Hematopoietic multipotent progenitor cell treated with erythropoietin and hydrocortisone succinate and interleukin-3 and kit ligand, for 17 days (in vitro differentiated cells): ENCODE measurements at regions not wholly inside any gene's neighbourhood (a gene's known extent, or its start where the extent isn't known, plus 50 kb on each side); places are given as distances from the start of the nearest gene placed in this dataset.

Source experiments
- DNase-seq: peaks from one replicate; pipeline ENCODE4 v3.0.0-alpha.2; 2015; ENCODE audit warnings: low spot score

DNA sequence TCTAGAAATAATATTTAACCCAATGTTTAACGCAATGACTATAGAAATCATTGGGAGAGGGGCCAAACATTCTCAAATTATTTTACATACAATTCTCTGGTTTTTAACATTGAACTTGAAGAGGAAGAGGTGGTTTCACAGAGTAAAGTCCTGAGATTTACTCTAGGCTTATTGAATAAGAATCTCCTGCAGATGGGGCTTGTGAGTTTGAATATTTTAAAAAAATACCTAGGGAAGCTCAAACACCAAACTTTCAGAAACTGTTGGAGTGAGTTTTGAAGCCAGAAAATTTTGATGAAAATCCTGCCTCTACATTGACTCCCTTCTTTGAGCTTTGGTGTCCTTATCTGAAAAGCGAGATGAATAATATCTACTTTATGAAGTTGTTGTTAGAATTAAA lies 906.6 kb downstream of the TUSC7 start:
- no peak for DNase-seq

GRCh38 chr3:117617906-117618305 lies 908.3 kb downstream of the TUSC7 start:
- DNase-seq: no peak

GRCh38 chr3:117618462-117618861 lies 908.9 kb downstream of the TUSC7 start:
- DNase-seq: no peak

GRCh38 chr3:117619805-117620204 lies 910.2 kb downstream of the TUSC7 start:
- no peak for DNase-seq

GRCh38 chr3:117622171-117622841 lies 912.7 kb downstream of the TUSC7 start:
- no peak for DNase-seq

GRCh38 chr3:117624424-117624823 lies 914.8 kb downstream of the TUSC7 start:
- no peak for DNase-seq

DNA sequence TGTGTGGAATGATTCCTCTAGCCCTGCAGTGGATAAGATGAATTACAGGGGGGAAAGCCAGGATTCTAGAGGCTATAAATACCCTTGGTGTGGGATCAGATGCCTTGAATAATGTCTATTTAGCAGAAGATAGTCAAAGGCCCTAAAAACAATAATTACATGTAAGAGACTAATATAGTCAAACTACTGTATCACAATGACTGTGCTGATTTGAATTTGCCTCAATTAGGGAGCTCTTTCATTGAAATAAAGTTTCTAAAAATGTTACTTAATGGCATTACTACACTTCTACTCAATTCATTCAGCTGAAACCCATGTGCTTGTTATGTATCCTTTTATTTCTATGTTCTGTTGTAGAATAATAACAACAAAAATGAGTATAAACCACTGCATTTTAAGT lies 915.6 kb downstream of the TUSC7 start:
- DNase-seq: no peak

GRCh38 chr3:117626577-117626976 lies 917.0 kb downstream of the TUSC7 start:
- no peak for DNase-seq

- no peak for DNase-seq
Measured at GRCh38 chr3:117628823-117629291, 919.3 kb downstream of the TUSC7 start.

- no peak for DNase-seq
Measured at GRCh38 chr3:117629505-117629904, 919.9 kb downstream of the TUSC7 start.

DNA sequence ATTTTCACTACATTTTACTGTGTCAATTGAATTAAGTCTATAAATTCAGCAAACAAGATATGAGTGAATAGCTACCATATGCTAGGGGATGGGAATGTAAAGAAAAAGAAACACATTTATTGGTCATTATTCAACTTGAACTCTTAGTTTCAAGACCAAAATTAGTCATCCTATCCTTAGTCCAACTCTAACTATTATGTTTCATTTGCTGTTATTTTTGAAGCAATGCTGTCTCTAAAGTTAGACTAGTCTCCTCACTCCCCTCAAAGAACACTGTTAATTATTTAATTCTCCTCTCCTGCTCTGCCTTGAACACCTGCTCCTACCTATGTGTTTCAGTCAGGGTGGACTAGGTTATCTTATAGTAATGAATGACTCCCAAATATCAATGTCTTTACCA lies 920.9 kb downstream of the TUSC7 start:
- DNase-seq: no peak

- no peak for DNase-seq
Measured at GRCh38 chr3:117630885-117631284, 921.3 kb downstream of the TUSC7 start.

GRCh38 chr3:117631781-117632180 lies 922.2 kb downstream of the TUSC7 start:
- no peak for DNase-seq

DNA sequence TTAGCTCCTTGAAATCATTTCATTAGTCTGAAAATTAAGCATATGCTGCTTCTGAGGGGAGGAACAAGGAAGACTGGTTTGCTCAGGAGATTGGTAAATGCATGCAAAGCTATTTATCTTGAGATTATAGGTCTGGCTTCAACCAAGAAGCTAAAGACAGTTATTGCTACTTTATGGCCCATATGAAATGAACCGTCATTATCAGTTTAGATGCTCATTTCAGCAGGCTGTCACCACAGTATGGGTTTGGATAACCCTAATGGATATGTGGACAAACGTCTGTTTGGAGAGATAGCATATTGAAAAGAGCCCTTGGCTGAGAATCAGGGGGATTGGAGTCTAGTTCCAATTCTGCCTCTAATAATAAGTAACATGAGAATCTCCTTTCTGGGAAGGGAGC lies 922.6 kb downstream of the TUSC7 start:
- no peak for DNase-seq

GRCh38 chr3:117633207-117633606 lies 923.6 kb downstream of the TUSC7 start:
- no peak for DNase-seq

DNA sequence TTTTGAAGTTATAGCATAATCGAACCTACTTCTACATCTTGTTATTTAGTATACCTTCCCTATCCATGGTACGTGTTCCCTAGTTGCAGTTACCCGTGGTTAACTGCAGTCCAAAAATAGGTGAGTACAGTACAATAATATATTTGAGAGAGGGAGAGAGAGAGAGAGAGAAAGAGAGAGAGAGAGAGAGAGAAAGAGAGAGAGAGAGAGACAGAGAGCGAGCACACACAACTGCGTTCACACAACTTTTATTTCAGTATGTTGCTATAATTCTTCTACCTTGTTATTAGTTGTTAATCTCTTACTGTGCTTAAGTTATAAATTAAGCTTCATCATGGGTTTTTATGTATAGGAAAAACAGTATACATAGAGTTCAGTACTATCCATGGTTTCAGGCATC lies 928.1 kb downstream of the TUSC7 start:
- no peak for DNase-seq

- DNase-seq: no peak
Measured at GRCh38 chr3:117644203-117644602, 934.6 kb downstream of the TUSC7 start.

GRCh38 chr3:117645561-117646242 lies 936.1 kb downstream of the TUSC7 start:
- DNase-seq: no peak

DNA sequence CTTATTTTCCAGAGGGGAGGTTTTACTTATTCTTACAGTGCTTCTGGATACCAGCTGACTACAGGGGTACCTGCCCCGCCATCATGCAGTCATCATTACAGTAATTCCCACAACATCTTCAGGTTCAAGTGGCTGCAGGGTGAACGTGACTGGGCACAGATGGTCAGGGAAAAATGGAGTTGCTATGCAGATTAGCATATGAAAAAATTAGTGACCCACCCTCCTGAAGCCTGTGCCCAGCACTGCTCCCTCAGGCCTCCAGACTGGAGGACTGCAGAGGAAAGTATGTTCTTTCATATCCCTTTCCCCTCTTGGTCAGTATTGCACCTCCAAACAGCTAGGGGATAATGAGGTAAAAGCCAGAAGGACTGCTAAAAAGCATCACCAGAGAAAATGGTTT lies 937.9 kb downstream of the TUSC7 start:
- no peak for DNase-seq

DNA sequence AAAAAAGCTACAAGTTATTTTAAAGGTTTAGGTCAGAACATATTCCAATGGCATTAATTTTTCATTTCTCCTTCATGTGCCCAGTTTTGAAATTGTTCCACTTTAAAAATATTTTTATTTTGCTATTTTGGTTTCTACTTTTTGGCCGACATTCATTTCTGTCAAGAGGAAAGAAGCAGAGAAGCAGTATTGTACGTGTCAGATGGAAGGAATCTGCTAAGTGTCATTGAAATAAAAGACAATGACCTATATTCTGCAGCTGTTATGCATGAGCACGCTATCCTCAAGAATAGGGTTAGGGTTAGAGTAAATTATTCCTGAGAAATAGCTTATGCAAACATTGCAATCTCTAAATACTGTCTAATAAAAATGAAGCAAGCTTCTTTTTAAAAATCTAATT lies 941.7 kb downstream of the TUSC7 start:
- DNase-seq: no peak

DNA sequence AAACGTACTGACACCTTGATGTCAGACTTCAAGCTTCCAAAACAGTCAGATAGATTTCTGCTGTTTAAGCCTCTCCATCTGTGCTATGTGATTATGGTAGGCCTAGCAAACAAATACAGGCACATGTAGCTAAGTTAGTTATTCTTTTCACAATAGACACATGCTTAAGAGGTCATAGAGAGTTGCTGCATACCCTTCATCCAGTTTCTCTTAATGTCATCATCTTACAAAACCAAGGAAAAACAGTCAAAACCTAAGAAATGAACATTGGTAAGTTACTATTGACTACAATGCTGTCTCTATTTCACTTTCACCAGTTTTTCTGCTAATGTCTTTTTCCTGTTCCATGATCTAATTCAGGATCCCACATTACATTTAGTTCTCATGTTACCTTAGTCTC lies 946.8 kb downstream of the TUSC7 start:
- no peak for DNase-seq

DNA sequence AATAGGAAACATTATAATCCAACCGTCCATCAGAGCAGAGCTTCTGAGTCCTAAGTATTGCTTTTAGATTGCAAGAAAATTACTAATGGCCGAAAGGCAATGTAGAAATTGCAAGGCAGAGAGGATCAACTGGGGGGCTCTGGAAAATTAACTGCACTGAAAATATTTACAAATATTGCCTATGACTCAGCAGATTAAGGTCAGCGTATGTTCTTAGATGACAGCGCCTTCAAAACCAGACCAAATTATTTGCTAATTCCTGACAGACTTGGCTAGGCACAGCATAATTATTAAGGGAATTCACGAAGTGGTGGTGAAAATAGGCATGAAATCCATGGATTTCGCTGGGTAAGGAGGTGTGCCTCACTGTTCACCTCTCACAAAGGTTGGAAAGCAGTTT lies 947.7 kb downstream of the TUSC7 start:
- no peak for DNase-seq

- DNase-seq: no peak
Measured at GRCh38 chr3:117660941-117661817, 951.6 kb downstream of the TUSC7 start.
